ENCODE measurements at regions not wholly inside any gene's neighbourhood (a gene's known extent, or its start where the extent isn't known, plus 50 kb on each side); places are given as distances from the start of the nearest gene placed in this dataset.

DNA sequence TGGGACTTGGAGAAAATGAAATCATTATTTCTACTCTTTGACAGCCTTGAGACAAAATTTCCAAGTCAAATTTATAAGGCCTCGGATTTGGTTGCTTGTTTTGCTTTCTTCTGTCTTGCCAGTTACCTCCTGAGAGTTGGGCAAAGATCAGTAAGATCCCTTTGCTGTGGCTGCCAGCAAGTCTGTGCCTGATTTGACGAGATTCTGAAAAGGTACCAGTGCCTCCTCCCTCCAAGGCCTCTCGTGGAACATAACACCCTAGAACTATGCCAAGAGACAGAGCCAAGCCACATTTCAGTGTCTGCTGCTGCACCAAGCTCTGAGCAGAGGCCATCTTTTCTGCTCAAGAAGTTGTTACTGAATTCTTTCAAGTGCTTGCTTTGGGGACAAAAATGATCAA, 61.0 kb downstream of the GTPBP8 start:
- DNase-seq = no peak

DNA sequence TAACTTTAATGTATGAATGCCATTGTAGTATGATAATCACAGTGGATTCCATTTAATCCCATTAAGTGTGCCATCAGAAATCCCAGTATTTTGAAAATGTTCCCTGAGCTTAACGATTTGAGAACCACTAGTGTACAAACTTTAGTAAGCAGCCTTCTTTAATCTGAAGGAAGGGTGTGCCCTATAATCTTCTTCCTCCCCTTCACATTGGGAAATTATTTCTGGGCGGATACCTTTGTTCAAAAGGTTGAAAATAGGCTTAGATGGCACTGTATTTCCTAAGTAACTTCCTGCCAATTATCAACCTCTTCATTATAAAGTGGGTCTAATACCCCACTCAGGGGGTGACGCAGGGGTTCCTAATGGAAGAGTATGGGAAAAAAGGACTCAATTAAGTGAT, 62.4 kb downstream of the GTPBP8 start:
- DNase-seq = no peak

DNA sequence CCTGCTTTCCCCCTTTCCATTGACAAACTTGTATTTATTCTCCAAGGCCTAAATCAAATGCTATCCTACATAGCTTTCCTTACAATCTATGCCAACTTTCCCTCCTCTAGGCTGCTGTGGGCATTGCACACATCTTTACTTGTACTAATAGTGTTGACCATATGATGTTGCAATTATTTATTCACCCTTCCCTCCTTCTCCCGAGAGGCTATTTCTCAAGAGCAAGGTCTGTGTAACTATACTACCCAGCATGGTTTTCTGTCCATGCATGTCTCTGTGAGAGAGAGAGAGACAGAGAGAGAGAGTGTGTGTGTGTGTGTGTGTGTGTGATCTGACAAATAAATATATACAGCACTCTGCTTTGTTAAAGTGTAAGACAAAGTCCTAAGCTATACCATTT, 63.8 kb downstream of the GTPBP8 start:
- DNase-seq = no peak

DNA sequence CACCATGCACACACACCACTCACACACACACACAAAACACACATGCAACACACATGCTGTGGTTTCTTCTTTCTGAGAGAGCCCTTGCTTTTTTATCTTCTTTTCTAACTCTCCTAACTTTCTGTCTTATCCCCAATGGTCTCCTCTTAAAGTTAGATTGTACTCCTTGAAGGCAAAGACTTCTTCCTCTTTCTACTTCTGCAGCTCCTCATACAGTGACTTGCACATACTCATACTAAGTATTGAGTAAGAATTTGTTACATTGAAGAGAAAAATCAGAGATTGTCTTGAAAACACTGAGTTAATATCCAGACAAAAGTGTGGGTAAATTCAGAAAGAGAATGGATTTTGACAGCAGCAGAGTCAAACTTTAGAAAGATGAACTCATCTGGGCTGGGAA, 64.4 kb downstream of the GTPBP8 start:
- no peak for DNase-seq

DNA sequence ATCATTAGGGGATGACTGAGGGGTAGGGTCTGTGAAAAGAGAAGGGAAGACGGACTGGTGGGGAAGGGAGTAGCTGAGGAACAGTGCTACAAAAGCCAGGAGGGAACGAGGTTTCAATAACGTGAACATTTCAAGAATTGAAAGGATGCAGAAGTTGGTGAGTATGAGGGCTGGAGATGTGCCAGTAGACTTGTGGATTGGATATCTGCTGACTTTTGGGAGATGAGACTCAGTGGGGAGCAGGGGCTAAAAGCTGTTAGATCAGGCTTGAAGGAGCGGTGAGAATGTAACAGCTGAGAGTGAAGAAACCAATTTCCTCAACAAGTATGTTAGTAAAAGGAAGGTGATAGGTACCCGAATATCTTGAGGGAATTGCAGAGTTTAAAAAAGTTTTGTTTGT, 65.2 kb downstream of the GTPBP8 start:
- DNase-seq = no peak

DNA sequence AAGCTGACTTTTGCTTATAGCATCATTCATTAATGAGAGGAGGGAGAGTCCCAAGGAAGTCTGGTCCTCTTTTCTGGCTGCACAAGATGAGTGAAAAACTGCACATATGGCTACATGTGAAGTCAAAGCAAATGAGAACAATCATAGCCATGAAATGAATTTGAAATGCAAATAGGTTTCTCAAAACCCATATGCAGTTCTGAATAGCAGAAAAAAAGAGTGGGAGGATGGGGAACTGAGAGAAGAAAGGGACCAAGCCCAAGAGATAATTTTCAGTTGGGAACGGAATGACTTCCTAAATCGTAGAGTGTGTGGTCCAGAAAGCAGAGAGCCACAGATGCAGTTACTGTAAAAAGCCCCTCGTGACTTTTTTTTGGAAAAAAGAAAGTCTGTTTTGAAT, 66.3 kb downstream of the GTPBP8 start:
- no peak for DNase-seq

DNA sequence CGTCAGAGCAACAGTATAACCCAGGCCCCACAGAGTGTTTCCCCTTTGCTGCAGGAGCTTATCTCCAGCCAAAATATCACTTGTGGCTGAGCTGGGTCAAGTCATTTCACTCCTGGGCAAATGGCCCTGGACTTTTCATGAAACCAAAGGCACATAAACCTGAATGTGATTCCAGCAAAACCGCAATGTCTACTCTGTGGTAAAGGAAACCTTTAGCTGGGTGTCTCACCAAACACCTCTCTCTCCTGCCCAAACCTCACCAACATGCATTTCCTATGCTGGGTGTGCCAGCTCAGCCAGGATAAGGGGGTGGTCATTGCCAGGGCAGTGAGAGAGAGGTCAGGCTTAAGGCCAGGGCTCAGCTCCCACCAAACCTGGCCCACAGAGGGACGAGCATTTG, 67.4 kb downstream of the GTPBP8 start:
- DNase-seq = no peak

DNA sequence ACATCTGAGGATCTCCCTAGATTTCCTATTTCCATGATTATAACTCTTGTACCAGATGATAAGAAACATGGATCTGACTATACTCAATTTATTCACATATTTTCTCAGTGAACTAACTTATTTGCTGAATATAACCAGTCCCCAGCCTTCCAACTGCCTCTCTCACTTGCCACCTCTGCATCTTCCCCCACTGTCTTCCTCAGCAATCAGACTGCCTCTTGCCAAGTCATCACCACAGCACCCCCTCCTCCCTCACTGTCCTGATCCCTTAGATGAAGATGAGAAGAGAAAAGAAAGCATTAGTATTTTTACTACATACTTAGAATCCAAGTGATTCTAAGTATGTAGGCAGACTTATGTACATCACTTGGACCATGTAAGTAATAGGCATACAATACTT, 71.9 kb downstream of the GTPBP8 start:
- DNase-seq = no peak

DNA sequence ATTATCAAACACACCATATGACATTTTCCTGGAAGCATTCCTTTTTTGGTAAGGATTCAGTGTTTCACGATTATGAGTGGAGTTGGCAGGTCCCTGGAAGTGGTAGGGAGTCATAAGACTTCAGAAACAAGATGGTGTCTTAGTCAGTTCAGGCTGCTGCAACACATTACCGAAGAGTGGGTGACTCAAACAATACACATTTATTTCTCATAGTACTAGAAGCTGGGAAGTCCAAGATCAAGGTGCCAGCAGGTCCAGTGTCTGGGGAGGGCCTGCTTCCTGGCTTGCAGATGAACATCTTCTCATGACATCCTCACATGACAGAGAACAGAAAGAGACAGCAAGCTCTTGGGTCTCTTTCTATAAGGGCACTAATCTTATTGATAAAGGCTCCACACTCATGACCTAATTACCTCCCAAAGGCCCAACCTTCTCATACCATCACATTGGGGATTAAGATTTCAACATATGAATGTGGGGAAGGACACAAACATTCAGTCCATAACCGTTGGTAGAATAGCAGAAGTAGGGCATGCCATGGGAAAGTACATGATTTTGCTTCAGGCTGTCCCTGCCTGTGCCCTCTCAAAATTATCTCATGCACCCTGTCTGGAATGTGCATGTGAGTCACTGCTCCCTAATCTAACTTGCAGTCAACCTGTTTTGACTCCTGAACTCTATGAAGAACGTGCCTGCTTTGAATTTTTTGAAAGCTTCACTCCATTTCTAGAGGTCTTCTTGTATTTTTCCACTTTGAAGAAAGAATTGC, 72.5 kb downstream of the GTPBP8 start:
- DNase-seq = no peak

DNA sequence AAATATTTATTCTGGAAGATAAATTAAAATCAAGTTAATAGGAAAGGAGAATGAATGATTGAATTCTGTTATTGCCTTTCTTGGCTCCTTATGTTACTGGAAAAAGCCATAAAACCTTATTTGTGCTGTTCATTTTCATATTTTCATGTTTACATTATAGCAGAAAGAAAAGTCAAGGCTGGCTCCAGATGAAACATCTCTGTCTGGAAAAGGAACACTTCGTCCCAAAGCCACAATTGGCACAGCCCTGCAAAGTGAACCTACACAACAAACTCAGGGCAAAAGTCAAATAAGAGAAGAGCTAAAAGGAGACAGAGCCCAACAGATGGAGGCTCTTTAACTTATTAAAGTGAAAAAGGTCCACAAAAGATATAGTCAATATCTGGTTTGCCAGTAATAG, 73.4 kb downstream of the GTPBP8 start:
- no peak for DNase-seq

DNA sequence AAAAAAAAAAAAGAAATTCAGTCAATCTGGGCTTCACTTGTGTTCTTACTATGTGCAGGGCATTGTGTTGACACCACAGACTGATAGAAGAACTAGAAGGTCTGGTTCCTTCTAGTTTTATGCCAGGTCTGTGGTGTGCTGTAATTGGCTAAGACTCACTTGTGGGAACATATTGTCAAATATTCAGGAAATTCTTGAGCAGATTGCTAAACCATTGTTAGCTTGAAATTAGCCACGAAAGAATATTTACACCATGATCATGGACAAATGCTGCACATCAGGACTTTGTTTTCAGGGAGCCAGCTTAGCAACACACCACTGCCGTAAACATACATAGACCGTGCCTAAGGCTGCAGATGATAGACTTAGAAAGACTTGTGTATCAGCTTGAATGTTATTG, 74.6 kb downstream of the GTPBP8 start:
- DNase-seq = no peak

DNA sequence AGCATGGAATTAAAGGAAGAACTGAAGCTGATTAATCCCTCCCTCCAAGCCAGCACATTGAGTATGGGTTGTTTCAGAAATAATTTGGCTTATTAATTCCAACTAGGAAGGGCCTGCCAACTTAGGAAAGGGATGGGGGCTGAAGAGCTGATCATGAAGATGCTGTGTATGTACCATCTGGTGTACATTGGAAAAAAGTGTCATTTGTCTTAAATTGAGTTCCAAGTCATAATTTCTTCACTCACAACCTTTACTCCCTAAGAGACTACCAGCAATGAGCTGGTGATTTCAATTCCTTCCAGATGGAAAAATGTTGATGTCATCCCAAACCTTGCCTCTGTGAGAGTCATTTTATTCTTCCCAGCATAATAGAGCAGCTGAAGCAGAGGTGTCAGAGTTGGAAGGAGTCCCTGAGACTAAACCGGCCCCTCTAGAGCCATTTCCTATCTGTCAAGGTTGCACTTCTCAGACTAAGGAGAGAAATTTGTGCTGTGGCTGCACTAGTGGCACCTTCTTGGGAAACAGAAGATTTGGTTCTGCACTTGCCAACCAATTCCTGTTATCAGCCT, 79.4 kb downstream of the GTPBP8 start:
- DNase-seq = no peak

DNA sequence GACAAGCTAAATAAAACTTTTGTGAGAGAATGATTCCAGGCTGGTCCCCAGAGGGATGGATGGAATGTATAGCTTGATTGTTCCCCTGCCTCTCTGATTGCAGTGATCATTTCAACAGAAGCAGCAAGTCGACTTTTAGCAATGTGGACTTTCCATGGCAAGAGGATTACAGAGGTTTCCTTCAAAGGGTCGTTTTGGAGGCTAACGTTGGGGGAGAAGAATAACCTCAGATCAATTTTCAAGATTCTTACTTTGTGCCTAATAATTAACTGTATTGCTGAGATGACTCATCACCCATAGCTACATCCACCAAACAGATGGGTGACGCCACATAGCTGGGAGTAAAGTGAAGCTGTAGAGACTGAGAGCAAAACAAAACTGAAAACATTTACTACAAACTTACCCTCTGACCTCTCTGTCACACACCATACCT, 79.9 kb downstream of the GTPBP8 start:
- DNase-seq = no peak

DNA sequence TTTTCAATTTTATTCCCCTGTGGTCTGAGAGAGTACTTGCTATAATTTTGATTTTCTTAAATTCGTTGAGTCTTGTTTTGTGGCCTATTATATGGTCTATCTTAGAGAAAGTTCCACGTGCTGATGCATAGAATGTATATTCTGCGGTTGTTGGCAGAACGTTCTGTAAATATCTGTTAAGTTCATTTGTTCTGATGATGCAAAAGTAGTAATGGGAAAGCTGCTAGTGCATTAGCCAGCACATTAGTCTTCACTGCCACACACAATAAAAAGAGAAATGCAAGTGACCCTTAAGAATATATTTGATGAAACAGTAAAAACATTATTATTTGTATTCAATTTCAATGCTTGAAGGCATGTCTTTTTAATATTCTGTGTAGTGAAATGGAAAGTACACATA, 84.8 kb downstream of the GTPBP8 start:
- no peak for DNase-seq

DNA sequence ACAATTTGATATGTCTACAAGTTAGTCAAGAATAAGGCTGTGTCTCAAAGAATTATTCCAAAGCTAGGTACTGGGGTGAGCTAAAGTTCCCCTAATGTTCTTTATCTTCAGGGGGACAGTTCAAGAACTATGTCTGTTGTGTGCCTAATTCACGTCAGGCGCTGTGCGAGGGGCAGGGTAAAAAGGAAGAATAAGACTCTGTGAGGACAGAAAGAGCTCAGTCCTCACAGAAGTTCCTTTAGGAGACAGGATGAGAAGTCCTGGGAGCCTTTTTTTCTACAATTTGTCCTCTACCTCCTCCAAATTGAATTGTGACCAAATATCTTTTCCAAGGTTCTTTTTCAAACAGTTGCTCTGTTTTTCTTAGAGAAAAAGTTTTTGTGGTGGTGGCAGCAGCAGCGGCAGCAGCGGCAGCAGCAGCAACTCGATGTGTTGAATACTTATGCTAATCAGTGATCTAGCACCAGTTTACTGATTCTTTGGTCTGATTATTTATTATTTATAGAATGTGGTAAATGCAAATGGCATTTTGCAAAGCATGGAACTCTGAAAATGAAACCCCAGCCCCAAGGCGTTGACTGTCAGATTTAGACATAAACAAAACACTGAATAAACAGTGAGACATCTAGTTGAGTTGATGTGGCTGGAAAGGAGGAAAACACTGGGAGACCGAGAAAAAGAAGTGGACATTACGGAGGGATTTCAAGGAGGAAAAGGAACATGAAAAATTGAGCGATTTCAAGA, 88.6 kb downstream of the GTPBP8 start:
- DNase-seq = no peak

DNA sequence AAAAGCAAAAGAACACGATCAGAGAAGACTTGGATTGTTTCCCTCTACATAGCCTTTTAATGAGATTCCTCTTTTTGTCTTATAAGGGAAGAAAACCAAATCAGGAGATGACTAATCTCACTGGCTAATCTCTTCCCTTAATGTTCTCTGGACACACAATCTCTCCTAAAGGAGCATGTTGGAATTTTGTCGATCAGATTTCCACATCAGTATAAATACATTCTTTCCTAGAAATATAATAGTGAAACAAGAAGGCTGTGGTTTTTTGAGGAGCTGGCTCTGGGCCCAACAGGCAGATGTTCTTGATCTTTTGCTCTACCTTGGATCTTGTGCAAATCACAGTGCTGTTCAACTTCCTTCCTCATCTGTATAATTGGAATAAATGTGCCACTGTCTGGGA, 94.0 kb downstream of the GTPBP8 start:
- DNase-seq = no peak

DNA sequence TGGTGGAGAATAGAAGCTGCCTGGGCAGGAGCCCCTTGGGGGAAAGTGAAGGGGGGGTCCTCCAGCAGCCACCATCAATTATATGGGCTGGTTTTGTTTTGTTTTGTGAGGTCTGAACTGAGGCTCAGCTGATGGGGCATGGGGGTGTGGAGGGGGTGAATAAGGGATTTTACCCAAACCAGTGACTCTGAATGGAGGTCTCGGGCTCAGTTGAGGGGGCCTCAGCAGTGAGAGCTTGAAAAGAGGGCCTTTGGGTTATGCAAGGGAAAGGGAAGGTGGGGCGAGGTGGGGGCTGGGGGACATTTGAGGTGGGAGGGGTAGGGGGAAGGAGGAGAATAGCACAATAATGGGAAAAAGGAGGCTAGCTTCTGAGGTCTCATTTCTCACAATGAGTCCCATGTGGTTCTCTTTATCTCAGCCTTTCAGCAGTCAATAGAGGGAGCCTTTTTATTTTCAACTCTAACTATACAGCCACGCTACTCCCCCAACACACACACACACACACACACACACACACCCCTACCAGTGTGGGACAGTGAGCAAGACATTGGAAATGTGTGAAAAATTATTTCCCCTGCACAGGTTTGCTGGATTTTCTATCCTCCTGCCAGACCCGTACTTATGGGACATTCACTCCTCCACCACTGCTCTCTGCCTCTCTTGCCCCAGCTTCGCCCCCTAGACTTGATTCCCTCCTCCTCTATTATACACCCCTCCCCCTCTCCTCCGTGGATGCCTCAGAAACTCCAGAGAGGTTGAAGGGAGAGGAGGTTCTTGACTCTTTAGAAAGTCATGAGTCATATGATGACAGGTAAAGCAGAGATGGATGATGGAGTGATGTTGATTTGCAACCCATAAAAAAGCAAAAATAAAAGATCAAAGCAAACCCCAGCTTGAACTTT, 96.0 kb downstream of the GTPBP8 start:
- no peak for DNase-seq

DNA sequence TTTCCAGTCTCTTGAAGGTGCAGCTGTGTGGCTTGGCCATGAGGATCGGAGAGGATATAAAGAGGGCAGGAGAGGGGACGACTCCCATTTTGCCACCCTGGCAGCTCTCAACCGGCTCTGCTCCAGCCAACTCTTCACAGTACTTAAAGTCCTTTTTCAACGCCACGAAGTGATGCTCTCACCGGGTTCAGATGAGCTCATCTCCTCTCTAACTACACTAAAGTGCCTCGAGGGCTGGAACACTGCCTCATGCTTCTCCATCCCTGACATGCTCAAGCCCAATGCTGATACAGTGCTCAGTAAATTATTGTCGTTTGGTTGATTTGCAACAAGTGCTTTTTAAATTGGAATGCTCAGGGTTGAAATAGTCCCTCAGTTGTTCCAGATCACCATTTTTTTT, 97.8 kb downstream of the GTPBP8 start:
- no peak for DNase-seq

DNA sequence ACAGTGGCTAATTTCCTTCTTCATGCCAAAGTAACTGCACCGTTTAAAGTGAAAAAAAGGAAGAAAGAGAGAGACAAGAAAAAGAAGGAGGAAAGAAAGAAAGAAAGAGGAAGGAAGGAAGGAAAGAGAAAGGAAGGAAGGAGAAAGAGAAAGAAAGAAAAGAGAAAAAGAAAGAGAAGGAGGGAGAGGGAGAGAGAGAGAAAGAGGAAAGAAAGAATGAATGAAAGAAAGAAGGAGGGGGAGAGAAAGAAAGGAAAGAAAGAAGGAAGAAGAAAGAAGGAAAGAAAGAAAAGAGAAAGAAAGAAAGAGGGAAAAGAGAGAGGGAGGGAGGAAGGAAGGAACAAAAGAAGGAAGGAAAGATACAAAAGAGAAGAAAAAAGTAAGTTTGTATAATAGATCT, 100.6 kb downstream of the GTPBP8 start:
- DNase-seq = no peak

DNA sequence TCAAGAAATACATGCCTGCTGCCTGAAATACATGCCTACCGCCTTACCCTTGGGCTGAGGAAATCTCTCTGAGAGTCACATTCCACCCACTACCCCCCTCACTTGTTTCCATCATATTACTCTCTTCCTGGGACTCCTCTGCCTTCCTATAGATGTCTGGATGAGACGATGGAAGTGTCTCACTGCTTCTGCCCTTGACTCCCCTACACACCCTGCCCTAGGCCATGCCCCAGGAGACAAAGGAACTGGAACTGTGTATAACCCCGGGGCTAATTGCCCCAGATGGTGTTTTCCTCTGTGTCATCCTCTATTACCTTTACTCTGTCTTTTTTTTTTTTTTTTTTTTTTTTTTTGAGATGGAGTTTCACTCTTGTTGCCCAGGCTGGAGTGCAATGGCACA, 102.0 kb downstream of the GTPBP8 start:
- DNase-seq = no peak

DNA sequence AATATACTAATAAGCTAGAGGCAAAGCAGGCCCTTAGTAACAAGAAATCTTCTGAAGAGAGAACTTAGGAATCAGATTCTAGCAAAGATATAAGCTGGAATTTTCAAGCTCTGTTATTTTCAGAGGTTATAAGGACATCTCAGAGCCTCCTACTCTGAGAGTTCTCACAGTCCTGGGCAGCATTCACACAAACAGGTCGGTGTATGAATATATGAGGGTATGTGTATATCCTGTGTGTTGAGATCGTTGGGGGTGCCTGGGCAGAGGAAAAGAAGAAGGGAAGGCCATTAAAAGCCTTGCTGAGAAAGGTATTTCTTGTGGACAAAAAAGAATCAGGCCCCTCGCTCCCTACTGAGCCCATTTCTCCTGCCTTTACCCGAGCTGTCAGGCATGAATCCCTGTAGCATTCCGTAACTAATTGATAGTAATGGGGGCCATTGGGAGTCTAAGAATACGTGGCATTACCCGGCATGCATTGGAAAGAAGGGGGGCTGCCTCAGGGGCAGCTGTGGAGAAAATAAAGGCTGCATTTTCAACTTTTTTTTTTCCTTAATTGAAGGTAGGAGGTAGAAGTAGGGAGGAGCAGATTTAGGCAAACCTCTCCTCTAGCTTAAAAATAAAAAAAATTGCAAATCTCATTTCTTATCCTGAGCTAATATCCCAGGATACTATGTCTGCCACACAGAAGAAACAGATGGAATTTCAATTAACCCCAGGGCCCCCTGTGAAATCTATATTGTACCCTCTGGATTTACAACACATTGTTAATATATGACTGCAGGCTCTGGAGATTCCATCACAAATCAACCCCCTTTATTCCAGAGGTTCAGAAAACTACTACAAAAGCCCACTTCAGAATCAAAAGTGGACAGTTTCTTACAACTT, 103.8 kb downstream of the GTPBP8 start:
- DNase-seq = no peak

DNA sequence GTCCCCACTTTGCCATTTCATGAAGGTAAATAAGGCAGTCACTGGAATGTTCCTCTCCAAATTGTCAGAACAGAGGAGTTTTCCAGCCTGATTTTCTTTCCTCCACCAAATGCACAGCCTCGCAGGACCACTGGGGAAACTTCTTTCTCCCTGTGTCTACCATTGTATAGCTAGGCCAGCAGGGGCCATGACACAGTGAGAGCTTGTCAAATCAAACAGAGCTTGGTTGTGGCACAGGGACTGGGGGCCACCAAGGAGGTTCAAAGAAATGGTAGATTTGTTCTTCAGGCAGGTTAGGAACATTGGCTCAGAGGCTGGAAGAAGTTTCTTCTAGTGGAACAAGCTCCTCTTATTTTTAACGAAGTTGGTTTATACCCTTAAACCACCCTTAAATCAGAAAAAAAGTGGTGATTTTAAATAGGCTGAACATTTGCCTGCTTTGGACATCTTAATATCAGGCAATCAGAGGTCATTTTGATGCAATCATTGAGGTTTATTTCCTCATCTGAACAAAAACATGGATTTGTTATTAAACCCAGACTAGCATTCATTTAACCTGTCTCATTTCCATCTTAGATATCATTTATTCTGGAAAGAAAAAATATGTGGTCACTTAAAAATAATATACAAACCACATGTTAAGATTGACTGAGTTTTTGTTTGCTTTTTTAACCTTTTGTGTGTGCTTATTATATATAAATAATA, 105.6 kb downstream of the GTPBP8 start:
- DNase-seq = no peak

Data from NCI-H146 (cell line).